Mucosa of gallbladder (tissue), 1 donor: ENCODE measurements at regions not wholly inside any gene's neighbourhood (a gene's known extent, or its start where the extent isn't known, plus 50 kb on each side); places are given as distances from the start of the nearest gene placed in this dataset.
"Not testable (repeated sequence)": the region's sequence is repeated elsewhere in the genome, so short reads cannot be mapped to it uniquely, and the experiment has no call there.

Experiments
- DNase-seq: peaks from one replicate; pipeline ENCODE4 v3.0.0-alpha.2; 2020; ENCODE audit warnings: low spot score
- donor health status: DM: no; HTN: no; CAD: no.

DNA sequence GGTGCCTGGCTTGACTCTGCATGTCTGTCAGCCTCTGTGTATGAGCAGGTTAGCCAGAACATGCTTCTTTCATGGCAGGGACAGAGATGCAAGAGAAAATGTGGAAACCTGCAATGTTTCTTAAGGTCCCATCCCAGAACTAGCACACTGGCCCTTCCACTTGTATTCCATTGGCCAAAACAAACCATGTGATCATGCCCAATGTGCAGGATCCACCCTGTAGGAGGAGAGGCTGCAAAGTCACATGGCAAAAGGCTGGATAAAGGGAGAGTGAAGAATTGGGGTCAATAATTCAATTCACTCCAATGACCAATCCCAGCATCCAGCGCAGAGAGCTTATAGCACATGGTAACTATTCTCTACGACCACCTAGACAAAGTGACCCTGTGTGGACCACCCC lies 405.5 kb downstream of the MIAT start:
- DNase-seq: no peak

DNA sequence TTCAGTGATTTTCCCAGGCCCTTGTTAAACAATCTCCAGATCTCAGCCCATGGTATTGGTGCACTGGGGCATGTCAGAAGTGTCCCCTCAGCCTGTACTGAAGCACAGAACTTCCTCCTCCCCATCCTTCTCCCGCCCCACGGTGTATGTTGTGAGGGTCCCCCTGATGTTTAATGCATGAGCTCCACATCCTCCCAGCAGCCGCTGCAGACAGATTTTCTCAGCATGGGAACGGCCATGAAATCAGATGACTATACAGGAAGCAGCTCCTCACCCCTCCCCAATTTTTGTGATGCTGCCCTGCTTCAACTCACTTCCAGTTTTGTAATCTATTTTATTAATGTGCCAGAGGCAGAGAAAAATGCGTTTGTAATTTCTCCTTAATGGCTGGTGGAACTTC lies 406.0 kb downstream of the MIAT start:
- DNase-seq: no peak

DNA sequence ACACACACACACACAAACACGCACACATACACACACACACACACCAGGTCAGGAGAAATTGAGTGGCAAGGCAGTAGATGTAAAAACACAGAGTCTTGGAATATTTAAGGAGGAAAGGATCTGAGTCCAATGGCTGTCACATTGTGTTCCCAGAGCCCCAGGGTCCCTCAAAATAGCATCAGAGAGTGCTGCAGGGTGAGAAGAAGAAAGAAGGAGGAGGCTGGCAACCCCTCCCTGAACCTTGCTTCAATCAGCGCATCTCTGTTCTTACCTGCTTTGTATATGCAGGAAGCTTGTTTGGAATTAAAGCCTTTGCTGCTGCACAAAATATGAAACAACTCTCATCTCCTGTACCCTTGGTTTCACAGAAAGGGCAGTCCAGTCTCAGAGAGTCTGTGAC lies 406.5 kb downstream of the MIAT start:
- DNase-seq: no peak

DNA sequence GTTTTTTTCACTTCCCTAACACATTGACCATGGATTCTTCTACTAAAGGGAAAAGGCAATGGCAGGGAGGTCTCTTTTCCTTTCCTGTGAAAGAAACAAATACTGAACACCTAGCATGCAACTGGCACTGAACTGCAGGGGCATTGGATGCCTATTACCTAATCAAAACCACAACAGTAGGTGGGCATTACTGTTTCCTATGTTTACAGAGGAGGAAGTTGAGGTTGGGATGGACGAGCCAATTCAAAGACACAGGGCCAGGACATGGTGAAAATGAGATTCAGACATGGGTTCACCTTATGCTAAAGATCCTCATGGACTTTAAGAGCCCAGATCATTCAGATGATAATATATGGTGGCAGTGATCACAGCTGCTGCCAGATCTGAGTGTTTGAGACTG lies 407.0 kb downstream of the MIAT start:
- no peak for DNase-seq

DNA sequence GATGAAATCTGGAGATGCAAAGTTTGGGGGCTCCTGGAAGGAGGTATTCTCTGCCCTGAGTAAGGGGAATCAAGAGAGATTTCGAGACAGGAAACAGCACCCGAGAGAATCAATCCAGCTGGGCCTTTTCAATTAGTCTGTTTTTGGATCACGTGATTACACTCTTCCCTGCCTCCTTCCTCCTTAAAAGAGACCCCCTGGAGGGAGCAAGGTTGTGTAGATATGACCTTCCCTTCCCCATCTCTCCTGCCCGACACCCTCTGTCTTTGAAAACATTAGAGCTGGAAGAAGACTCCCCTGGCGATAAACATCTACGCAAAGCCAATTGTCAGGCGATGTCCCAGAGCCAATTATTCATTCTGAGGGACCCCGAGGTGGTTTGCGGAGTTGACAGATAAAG lies 407.9 kb downstream of the MIAT start:
- no peak for DNase-seq

DNA sequence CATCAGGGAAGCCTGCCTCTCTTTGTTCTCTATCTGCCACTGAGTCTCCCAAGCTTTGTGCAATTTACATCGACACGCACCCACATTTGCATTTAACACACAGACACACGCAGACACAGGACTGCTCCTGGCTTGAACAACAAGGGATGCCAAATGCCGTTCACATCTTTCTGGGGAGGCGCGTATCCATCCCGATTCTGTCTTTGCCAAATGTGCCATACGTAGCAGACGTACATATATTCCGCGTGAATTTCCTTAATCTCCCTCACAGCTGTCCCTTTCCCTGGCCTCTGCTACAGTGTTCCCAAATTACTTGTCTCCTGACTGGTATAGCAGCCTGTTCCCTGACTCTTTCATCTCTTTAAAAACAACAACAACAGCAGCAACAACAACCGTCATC lies 409.5 kb downstream of the MIAT start:
- no peak for DNase-seq

DNA sequence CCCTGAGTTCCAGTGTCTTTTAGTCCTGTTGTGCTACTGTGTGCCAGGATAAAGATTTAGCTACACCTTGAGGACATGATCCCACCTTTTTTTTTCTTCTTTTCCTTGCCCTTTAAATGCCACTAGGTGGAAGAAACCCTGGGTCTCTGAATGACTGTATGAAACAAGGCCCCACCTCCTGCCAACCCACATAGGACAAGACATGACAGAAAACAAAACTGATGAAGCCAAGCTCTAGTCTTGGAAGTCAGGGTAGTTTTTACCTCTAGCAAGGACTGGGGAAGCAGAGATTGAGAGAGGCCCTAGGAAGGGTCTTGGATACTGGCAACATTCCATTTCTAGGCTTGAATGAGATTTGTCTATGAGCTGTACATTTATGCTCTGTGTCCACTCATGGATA lies 410.7 kb downstream of the MIAT start:
- DNase-seq: no peak

DNA sequence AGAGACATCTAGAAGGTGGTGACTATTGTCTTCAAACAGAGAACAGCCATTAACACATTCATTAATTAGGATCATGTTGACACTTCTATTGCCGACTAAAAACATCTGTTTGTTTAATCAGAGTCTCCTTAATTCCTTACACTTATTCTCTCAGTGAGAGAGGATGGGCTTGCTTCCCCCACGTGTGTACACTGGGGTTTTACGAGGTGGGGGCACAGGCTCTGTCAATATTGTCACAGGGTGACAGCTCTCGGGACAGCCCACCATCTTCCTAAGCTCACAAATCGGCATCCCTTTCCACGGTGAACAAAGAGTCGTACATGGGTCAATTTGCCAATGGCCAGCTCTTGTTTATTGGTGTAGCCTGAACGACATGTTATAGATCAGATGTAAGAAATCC lies 413.2 kb downstream of the MIAT start:
- no peak for DNase-seq

DNA sequence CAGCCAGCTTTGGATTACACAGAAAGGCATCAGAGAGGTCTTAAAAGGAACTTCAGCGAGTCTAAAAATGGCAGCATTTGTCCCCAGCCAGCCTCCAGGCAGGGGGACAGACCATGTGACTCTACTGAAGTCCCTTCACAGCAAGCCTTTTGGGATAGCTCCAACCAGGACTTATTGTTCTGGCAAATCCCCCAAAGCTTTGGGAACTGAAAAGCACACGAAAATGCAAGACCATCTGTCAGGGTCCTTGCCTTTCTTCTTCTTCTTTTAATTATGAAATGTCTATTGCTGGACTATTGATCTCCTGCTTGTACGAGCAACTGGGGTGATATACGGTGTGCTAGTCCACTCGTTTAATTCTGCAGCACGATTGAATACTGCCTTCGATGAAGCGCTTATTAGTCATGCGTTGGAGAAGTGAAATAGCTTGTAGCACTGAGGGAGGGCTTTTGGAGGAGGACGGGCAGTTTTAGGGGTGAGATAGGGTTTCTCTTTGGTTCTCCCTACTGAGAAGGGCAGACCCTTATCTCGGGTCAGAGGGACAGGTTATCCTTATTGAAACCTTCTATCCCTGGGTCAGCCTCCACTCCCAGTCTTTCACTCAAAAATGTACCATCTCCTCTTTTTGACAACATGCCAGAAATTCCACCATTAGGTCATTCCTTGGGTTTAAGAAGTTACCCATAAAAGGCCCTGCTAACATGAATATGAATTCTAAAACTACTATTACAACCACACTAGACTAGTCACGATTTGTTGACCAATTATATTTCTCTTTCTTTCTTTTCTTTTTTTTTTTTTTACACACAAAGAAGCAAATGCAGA lies 416.4 kb downstream of the MIAT start:
- DNase-seq: no peak

DNA sequence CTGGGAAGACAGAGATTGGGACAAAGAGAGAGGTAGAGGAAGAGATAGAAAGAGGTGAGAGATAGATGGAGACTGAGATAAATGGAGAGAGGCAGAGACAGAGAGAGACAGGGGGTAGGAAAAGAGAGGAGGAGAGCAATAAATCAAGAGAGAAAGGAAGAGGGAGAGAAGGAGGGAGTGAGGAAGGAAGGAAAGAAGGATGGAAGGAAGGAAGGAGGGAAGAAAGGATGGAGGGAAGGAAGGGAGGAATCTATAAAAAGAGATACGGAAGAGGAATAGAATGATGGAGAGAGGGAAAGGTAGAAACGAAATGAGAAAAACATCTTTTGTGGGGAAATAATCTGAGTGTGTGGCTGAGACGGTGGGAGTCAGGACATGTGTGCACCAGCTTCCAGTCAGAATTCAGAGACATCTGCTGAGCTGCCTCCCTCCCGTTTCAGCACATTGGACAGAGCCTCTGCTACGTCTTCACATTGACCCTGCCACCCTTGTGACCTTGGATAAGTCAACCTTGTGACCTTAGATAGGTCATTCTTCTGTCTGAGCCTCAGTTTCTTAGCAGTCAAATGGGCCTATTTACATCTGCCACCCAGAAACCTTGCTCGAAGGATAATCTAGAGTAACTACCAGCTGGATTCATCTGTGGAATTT lies 417.8 kb downstream of the MIAT start:
- DNase-seq: no peak

DNA sequence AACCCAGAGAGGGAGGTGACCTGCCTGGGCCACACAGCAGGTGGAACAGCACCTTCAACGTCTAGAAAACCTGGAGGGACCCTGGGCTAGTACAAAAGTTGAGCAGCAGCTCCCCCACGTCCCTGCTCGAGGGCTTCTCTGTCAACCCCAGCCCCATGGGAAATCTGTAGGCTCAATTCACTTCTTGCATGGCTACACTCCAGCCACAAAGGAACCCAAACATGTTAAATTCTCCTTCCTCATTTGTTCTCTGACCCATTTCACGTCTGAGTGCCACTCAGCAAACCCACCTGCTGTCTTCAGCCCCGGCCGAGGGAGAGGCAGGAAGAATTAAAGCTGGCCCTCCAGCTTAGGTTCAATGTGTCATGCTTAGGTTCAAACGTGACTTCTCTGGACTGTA lies 418.5 kb downstream of the MIAT start:
- no peak for DNase-seq

DNA sequence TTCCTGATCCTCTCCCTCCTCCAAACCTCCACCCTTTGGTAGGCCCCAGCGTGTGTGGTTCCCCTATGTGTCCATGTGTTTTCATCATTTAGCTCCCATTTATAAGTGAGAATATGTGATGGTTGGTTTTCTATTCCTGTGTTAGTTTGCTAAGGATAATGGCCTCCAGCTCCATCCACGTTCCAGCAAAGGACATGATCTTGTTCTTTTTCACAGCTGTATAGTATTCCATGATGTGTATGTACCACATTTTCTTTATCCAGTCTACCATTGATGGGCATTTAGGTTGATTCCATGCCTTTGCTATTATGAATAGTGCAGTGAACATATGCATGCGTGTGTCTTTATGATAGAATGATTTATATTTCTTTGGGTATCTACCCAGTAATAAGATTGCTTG lies 420.7 kb downstream of the MIAT start:
- not testable (repeated sequence) for DNase-seq

DNA sequence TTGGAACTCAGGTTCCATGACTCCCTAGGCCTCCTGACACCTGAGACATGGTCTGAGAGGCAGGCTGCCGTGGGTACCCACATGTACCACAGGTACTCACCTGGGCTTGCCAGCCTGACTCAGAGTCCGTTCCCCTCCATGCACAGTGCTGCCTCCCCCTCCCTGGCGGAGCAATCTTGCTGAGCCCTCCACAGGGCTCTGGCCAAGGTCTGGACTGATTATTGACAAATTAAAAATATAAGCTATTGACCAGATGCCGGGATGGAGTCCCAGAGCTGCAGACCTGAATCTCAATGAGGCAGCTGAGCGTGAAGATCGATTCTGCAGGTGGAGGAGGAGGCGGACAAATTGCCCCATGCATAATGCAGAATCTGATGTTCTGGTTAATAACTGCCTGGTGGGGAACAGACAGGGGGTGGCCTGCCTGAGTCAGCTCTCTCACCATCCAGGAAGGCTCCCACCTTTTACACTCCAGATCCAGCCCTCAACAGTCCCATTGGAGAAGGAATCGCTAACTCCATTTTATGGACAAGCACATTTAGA lies 422.7 kb downstream of the MIAT start:
- no peak for DNase-seq

DNA sequence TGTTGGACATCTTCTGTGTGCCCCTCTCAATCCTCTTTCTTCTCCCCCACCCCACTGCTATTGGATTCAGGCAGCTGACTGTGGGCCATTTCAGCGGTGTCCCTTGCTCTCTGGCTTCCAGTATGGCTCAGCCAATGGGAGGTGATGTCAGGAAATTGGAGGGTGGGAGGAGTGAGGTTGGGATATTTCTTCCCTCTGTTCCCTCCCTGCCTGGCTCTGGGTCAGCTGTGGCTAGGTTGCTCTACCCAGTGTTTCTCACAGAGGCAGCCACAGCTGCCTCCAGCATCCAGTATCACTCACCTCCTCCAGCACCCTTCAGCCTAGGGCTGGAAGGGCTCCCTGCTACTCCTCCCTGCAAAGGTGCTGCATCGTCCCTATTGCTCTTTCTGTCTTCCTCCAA lies 423.5 kb downstream of the MIAT start:
- DNase-seq: no peak

DNA sequence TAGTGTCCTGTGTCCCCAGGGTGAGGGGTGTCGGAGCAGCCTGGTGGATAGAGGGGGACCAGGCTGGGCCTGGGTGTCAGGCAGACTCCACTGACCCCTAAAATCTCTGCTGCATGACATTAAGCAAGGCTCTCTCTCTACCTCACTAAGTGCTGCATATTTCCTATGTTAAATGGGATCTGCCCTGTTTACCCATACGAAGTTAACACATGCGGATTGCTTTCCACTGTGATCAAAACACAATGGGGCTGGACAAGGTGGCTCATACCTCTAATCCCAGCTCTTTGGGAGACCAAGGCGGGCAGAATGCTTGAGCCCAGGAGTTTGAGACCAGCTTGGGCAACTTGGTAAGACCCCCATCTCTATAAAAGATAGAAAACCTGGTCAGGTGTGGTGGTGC lies 426.2 kb downstream of the MIAT start:
- no peak for DNase-seq

DNA sequence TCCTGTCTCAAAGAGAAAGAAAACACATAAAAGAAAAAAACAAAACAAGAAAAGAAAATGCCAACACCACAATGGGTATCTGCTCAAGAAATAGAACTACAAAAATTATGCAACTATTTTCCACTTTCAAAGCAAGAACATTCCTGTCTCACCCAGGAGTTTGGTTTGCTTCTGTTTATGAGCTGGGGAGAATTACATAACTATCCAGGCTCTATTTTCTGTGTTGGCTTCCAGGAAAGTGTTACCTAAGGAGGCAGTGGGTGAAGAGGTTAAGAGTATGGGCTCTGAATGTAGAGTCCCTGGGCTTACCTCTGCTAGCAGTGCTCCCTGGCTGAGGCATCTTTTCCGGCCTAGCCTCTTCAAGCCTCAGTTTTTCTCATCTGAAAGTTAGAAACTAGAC lies 426.7 kb downstream of the MIAT start:
- no peak for DNase-seq

DNA sequence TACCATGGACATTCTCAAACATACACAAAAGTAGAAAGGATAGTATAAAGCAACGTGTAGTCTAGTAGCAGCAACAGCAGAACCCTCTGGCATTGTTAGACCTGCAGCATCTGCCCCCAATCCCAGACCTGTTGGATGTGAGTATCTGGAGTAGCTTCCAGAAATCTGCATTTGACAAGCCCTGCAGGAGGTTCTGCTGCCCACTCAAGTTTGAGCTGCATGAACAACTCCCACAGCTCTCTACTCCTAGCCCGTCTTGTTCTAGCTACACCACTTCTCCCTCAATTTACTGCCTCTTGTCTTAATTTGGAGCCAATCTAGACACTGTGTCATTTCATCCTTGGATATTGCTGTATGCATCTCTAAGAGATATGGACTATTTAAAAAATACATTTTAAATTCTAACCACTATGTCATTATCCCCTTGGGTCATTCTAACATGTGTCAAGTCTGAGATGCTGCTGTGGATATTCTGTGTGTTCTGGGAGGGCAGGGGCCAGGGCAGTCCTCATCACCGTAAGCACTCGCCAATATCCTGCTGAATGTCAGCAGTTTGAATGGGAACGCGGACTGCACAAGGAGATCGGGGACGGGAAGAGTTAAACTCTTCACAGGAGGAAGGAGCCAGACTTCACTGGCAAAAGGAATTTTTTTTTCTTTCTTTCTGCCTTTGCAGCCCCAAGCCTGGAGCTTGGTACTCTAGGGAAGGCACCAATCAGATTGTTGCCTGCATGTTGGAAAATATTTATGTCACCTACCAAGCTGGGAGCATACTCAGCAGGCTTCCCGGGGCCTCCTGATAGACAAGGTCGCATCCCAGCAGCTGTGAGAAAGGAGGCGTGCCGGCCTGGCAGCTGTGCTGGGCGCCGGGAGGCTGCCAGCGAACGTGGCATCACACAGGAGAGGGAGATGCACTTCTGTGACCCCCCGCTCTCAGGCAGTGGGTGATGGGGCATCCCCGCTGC lies 429.0 kb downstream of the MIAT start:
- DNase-seq: no peak

DNA sequence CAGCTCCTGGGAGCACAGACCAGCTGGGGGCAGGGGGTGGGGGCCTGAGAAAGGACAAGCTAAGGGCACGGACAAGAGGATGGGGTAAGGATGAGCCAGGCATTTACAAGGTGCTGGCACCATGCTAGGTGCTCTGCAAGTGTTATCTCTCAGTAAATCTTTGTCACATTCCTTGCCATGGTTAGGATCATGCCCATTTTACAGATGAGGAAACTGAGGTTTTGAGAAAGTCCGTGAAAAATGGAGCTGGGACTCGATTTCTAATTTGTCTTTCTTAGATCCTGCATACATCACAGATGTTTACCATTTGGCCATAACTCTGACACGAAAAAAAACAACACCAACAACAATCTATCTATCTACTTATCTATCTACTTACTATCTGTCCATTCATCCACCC lies 429.7 kb downstream of the MIAT start:
- no peak for DNase-seq

DNA sequence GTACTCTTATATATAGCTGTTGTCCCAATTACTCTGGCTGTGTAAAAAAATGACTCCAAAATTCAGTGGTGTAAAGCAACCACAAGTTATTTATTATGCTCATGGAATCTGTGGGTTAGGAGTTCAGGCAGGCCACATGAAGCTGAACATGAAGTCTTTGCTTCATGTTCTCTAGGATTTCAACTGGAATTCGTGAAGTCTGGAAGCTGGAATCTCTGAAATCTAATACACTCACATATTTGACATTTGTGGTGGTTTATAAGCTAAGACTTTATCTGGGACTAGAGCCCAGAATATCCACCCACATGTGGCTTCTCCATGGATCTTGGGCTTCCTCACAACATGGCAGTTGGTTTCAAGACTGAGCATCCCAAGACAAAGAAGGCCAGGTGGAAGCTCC lies 430.6 kb downstream of the MIAT start:
- DNase-seq: no peak

DNA sequence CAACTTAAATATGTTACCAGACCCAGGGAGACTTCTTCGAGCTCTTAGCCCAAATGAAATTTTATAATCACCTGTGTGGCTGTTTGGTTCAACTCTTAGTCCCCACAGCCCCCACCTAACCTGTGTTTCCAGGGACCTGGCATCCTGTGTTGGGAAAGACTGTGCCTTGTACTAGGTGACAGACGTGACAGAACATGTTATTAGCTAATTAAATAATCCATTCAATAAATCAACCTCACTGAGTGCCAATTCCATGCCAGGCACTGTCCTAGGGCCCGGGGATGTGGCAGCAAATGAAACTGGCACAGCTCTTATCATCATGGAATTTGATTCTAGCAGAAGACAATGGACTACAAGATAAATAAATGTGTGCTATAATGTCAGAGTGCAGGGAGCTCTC lies 431.9 kb downstream of the MIAT start:
- no peak for DNase-seq

DNA sequence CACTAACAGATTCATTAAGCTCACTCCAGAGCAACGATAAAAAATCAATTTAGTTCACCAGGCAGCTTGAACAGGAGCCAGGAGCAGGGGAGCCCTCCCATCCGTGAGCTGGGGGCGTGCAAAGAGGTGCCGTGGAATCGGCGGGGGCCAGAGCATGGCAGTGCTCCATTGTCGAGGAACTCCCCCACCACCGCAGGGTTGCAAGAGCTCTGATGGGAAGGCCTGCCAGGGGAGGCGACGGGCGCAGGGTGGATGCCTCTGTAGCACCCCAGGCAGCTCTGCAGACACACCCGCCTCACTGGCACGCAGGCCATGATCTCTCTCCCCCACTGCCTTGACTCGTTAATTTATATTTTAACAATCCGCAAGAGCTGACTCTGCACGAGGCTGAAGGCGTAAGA lies 433.2 kb downstream of the MIAT start:
- DNase-seq: no peak

DNA sequence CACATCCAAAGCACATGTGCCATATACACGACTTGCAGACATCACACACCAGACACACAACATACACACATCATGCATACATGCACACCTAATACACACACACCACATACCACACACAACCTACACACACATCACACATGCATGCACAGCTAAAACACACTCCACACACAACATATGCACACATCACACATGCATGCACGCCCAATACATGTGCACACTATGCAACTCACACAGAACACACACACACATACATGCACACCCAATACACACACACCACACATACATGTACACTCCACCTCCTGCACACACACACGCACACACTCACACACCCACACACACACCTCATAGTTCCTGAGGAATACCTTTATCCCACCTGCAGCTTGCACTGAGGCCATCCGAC lies 436.0 kb downstream of the MIAT start:
- no peak for DNase-seq
